ENCODE measurements at regions not wholly inside any gene's neighbourhood (a gene's known extent, or its start where the extent isn't known, plus 50 kb on each side); places are given as distances from the start of the nearest gene placed in this dataset.

DNA sequence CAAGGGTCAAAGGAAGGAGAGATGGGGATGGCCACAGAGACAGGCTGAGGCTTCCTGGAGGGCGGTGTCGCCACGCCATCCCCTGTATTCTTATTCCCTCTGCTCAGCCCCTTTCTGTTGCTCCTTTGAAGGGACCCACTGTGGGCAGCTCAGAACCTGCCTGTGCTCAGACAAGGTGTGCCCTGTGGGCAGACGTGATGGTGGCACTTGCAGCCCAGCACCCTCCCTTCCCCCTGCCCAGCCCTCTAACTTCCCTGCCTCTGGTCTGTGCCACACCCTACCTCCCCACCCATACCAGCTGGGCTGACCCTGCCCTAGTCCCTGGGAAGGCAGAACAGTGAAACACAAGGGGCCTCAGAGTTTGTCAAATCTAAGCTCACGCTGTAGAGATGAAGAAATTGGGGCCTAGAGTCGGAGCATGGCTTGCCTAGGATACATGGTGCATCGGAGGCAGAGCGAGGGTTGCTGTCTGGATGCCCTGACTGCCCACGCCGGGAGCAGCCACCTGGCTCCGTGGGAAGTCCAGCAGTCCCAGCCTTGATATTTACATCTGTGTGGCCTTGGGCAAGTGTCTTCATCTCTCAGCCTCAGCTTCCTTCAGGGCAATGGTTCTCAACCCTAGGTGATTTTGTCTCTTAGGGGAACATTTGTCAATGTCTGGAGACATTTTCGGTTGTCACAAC lies 68.6 kb upstream of the RUNX3 start:
- DNase-seq = no peak

DNA sequence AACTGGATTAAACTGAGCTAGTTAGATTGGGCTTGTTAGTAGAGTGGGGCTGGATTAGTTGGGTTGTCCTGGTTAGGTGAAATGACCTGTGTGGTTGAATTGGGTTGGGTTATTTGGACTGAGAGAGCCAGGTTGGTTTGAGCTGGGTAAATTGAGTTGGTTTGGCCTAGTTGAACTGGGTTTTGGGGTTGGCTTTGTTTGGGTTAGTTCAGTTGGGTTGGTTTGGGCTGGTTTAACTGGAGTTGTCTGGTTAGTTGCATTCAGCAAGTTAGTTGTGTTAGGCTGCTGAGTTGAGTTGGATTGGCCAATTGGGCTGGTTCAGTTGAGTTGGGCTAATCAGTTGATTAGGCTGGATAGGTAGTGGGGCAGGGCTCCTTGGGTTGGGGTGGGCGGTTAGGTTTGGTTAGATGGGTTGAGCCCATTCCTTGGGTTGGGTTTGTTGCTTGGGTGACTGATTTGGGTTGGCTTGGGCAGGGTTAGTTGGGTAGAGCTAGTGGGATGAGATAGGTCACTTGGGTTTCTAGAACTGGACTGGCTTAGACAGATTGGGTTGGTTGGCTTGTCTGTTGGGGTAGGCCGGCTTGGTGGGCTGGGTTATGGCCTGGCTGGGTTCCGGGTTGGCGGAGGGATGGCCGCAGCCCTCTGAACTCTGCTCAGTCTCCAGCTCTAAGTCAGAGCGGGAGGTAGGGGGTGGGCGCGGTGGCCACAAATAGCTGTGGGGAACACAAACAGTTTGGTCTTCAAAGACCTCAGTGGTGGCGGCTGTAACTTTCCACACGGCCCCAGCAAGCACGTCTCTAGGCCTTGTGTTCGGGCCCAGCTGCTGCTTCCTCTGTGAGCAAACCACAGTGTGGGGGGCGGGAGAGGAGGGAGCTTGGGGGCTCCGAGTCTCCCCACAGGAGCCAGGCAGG lies 67.2 kb upstream of the RUNX3 start:
- no peak for DNase-seq

DNA sequence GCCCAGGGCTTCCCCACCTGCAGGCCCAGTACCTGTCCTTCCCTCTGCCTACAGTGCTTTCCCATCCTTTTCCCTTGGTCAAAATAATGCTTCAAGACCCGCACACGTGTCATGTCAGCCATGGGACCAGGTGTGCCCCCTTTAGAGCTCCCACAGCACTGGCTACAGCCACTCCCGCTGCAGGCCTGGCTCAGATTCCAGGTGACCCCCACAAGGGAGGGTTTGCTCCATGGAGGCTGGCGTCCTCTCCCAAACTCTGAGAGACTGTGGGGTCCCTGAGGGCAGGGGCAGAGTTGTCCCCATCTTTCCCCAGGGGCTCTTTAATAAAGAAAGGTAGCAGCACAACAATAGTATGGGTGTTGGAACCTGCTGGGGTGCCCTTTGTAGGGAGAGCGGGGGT lies 66.4 kb upstream of the RUNX3 start:
- DNase-seq = no peak

DNA sequence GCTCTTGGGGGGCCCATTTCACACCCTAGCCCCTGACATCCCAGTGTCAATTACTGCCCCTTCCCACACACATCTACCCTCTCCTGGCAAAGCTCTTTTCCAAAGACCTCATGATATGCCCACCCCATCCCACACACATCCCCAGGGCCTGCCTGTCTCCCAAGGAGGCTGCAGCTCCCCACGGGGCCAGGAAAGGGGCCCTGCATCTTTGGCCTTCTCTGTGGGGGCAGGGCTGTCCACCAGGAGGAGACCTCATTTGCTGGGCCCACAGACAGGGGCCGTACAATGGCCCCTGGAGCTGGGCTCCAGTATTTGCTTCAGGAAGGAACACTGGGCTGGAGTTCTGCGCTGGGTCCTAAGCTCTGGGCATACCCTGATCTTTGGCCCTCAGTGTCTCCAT lies 65.6 kb upstream of the RUNX3 start:
- no peak for DNase-seq

DNA sequence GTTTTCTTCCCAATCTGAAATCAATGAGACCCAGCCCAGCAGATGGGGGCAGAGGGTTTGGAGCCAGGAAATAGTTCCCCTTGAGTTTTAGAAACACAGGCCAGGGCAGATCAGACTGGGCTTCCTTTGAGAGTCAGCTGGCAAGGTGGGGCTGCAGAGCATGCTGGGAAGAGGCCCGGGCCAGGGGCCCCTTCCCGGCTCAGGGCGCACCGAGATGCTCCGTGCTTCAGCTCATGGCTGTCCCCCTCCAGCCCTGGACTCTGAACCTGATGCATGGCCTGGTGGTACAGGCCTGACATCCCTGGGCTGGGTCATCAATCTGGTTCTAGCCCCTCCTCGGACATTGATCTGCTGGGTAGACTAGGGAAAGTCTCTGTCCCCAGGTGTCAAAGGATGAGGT lies 65.1 kb upstream of the RUNX3 start:
- no peak for DNase-seq

DNA sequence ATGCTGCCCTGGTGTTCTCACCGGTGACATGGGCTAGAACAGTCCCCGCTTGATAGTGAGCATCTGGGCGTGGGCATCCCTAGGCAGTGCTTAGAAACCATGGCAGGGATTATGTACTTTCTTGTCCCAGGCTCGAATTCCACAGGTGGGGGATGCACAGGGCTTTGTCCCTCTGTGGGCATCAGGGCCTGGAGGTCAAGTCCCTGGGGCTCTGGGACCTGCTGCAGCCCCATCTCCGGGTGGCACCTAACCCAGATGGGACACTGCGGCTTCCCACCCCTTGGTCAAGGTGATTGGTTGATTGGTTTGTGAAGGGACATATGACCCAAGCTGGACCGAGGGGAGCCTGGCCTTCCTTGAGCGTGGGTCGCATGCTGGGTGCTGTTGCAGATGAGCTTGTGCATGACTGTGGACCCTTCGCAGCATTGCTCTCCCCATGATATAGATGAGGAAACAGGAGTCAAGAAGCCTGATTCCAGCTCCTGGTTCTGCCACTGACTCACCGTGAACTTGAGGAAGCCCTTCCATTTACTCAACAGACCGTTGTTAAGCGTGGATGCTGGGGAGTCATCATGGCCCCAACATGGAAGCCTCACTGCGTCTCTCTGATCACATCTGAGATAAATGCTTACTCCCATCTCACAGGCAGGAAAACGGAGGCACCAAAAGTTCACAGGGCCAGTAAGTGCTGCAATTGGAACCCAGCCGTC lies 64.0 kb upstream of the RUNX3 start:
- DNase-seq = no peak

DNA sequence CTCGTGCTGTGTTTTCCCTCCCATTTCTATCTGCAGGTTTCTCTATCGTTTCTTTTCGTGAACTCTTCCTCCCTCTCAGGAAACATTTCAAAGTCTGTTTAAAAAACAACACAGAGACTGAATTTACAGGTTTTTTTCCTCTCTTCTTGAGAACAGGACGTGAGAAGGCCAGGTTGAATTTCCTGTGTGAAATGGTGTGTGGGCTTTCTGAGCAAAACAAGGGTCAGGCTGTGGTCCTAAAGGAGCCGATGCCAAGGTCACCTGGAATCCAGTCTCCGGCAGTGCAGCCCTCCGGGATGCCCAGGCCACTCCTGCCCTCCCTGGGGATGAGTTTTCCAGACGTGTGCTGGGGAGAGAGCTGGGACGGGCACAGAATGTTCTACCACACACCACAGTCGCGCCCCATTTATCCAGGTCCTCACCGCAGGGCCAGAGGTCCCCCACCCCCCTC lies 62.7 kb upstream of the RUNX3 start:
- no peak for DNase-seq

DNA sequence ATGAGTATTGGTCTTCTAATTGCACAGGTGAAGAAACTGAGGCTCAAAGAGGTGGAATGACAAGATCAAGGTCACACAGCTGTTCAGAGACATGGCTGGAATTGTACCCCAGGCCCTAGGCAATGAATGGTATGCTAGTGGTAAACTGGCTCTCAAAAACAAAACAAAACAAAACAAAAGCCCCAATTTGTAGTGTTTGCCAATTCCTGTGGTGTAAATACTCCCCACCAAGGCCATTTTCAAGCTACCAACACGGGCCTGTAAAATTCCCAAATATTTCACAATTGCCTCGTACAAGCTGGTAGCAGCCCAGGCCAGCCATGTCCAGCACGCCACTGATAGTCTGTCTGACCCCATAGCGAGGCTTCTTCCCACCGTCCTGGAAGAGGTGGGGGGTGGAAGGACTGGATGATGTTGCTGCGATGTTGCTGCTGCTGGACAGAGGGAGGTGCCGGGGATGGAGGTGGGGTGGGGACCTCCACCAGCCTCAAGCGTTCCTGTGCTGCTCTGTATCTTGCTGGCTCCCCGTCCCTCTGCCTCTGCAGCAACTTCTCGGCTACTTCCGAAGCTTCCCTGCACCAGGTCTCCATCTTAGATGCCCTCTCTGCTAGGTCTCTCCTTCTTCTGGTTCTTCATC lies 62.2 kb upstream of the RUNX3 start:
- no peak for DNase-seq

DNA sequence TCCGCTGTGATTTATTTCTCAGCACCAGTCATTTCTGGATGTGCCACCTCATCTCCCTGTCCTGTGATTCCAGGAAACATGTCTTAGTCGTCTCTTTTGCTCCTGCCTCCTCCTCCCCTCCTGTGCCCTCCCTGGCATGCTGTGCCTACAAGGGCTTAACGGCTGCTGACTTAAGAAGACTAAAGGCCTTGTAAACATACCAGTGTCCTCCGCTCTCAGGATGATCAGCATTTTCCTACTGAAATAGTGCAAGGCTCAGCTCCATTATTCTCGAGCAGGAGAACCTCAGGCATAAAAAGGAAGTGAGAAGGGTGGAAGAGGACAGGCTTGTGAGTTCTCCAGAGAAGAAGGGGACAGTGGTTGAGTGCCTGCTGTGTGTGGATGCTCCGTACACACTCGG lies 61.6 kb upstream of the RUNX3 start:
- DNase-seq = no peak

DNA sequence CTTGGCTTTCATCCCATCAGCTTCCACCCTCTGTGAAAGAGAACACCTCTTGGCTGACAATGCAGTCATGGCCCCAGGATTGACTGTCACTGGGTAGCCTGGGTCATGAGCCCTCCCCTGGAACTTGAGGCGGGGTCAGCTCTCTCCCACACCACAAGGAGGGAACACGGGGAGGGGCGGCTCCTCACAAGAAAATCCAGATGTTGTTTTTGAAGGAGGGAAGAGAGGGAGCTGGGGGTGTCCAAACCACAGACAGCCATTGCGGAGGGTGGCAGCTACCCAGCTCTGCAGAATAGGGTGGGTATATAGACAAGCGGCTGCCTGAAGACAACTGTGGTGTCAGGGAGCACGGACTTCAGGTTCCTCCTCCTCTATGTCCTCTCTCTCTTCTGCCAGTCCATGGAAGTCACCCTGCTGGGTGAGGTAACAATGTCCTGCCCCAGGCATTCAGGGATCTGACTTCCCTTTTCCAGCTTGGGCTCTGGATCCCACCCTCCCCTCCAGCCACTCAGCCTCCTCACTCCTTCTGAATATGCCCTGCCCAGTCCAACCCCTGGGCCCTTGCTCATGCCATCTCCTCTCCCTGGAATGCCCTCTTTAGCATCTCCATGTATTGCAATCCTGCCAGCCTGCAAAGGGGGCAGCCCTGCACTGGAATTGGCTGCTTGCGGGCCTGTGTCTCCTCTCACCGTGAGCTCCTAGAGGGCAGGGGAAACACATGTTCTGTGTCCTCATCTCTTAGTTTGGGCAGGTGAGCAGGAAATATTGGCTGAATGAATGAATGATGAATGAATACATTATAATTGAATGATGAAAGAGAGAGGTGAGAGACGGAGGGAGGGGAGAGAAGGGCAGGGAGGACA lies 60.9 kb upstream of the RUNX3 start:
- no peak for DNase-seq

DNA sequence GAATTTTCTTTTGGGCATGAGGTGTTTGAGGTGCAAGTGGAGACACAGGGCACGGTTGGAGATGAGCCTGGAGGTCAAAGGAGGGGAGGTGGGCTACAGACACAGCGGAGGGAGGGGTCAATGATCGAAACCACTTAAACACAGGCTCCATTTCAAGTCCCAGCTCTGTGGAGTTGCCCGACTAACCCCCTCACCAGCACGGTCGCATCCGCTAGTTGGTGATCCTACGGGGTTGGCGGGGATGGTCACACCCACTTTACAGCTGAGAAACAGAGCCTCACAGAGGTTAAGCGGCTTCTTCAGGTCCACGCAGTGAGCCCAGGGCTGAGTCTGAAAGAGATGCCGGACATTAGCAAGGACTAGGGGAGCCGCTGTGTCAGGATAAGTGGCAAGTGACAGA lies 60.1 kb upstream of the RUNX3 start:
- DNase-seq = no peak

DNA sequence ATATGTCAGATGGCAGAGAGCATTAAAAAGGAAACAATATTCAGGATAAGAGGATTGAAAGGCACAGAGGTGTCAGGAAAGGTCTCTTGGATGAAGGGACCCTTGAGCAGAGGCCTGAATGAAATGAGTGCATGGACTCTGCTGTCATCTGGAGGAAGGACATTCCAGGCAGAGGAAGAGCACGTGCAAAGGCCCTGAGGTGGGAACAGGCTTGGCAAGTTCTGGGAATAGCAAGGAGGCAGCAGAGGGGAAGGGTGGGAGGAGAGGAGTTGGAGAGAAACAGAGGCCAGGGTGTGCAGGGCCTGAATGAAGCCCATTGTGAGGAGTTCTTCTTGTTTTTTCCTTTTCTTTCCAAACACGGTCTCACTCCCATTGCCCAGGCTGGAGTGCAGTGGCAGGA lies 59.0 kb upstream of the RUNX3 start:
- DNase-seq = no peak

DNA sequence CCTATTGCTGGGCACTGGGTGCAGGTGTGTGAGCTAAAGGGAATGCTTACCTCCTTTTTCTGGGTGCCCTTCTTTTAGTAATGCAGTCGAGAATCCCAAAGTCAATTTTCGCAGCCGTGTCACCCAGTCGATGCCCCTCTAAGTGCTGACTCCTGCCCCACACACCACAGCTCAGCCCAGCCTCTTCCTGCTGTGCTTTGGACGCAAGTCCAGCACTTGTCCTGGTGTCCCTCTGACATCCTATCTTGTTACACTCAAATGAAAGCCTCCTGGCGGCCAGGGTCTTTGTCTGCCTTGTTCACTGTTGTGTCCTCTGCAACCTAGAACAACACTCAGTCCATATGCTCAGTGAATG lies 58.5 kb upstream of the RUNX3 start:
- DNase-seq = no peak

DNA sequence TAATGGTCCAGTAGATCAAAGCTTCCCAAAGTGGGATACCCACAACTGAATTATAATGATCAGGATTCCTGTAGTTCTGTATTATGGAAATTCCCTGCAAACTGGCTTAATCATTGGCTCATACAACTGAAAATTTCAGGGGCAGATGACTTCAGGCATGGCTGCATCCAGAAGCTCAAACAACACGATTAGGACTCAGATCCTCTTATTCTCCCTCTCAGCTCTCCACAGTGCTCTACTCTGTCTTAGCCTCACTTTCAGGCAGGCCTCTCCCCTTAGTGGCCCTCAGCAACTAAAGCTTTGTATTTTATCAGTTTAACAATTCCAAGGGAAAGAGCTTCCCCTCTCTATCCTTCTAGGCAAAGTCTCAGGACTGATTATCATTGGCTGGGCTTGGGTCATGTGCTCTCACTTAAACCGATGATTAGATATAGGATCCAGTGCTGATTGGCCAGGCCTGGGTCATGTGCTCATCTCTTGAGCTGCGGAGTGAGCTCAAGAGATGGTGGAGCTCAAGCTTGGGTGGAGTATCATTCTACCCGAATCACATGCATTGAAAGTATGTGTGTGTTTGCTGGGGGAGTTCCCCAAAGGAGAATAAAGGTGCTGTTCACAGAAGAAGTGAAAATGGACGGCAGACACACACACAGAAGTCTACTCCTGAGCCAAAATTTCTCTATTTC lies 57.9 kb upstream of the RUNX3 start:
- no peak for DNase-seq

DNA sequence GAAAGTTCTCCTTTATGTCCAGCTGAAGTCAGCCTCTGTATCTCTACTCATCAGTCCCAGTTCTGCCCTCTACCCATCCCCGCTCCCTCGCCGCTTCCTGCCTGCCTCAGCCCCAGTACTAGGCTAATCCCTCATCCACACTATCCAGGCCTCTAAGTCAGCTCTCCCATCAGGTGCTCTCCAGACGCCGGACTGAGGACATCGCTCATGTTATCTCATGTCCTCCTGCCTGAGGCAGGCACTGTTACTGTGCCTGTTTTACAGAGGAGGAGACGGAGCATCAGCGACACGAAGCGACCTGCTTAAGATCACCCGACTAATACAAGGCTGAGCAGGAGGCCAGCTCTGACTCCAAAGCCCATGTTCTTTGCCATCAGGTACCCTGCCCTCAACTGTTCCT lies 57.3 kb upstream of the RUNX3 start:
- no peak for DNase-seq

DNA sequence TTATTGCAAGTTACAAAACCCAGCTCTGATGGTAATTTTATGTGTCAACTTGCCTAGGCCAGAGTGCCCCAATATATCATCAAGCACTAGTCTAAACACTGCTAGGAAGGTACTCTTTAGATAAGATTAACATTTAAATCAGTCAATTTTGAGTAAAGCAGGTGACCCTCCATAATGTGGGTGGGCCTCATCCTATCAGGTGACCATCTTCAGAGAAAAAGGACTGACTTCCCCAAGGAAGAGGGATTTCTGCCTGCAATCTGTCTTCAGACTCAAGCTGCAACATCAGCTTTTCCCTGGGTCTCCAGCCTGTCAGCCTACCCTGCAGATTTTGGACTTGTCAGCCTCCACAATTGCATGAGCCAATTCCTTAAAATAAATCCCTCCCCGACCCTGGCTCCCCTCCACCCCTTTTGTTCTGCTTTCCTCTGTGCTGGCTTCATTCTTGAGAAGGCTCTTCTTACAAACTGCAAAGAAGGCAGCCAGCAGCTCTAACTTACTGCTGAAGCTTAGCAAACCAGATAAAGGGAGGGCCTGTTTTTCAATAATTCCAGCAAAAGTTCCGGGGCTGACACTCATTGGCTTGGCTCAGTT lies 56.4 kb upstream of the RUNX3 start:
- DNase-seq = no peak

DNA sequence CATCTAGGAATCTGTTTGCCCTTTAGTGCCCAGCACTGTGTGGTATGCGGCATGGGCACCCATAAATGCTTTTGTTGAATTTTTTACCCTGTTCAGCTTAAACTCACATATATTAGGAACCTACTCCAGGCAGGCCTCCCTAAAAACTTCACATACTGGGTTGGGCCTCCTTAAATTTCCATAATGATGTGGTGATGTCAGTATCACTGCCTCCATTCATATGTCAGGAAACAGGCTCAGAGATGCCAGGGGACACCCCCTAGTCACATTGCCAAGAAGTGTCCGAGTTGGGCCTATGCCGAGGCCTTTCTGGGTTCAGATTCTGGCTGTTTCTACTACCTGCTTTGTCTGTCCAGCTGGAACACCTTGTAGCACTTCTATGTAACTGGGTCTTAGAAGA lies 55.7 kb upstream of the RUNX3 start:
- no peak for DNase-seq

DNA sequence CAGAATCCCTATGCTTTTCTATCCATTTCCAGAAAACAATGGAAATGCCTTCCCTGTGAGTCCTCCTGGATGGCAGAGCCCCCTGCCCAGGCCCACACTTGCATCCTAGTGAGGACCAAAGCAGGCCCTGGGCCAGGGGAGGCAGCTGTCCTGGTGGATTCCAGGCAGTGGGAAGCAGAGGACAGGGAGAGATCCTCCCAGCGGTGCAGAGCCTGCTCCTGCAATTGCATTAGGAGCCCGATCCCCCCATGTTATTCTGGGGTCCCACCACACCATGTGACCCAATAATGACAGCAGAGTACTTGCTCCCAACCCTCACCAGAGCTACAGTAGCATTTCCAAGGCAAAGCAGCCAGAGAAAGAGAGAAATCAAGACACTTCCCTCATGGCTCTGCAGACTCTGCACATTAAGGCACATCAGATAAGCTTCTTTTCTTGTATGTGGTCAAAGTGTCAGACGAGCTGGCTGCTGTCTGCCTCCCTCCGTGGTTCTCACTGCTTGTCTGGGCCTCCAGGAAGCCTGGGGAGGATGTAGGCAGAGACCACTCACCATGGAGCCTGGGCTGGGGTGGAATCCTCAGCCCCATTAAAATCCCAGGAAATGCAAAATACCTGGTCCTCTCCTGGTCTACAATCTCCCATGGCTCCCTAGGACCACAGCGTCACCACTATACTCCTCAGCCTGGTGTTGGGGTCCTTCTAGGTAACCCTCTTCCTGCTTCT lies 54.9 kb upstream of the RUNX3 start:
- peak; percentile 35 for DNase-seq

DNA sequence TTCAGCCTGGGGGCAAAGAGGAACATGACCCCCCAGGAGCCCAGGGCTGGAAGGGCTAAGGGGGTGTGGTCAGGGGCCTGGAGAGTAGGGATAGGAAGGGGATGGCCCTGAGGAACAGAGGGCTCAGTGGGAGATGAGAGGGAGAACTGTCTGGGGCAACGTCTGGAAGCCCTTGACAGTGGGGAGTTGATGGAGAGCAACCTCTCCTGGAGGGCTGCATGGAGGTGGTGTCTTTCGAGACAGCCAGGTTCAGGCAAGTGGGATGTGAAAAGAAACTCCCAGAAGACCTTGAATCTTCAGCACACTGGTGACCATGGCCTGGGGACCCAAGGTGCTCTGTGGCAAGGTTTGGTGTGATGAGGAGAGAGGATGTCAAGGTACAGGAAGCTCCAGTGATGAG lies 54.2 kb upstream of the RUNX3 start:
- no peak for DNase-seq

DNA sequence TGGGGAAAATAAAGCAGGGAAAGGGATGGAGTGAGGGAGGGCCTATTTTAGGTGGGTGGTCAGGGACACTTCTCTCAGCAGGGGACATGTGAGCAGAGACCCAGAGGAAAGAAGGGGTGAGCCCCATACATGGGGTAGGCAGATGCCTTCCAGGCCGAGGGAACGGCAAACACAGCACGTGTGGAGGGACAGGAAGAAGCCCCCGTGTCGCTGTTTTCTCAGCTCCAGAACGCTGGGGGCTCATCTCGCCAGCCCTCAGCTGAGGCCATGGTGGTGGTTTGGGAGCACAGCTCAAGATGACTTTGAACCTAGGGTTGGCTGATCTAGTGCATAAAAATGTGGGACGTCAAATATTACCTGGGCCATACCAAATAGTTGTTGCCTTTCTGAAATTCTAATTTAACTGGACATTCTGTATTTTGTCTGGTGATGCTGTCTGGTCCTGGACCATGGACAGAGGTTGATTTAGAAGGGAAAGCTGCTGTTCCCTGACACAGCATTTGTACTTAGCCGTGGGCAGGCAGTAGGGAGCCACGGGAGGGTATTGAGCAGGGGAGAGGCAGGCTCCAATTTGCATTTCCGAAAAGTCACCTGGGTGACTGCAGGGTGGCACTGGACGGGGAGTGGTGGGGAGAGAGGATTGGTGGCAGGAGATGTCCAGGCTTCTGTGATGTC lies 53.1 kb upstream of the RUNX3 start:
- DNase-seq = no peak

Data from activated effector memory CD4-positive, alpha-beta T cell treated with Interleukin-2 at 50 U/mL for 16 hours (primary cell).